Spleen (tissue), 11 donors: ENCODE measurements at regions not wholly inside any gene's neighbourhood (a gene's known extent, or its start where the extent isn't known, plus 50 kb on each side); places are given as distances from the start of the nearest gene placed in this dataset.

ENCODE experiments used
- DNase-seq: peaks from one replicate; pipeline ENCODE4 v3.0.0-alpha.2; 2020
- H3K27ac ChIP-seq, 8 donors: fragments of 200-600 bp; sonication (generic) in 7 of 8; 1 replicate in 4 of 8; 2 replicates in 4 of 8; pipeline versions ENCODE4 v1.5.0 to v1.8.0; 2016 to 2021; ENCODE audit warnings: inconsistent platforms in 4 of 8, mild to moderate bottlenecking in 4 of 8, moderate library complexity in 1 of 8
- H3K27me3 ChIP-seq, 7 donors: fragments of 200-600 bp; sonication (generic) in 6 of 7; replicated peaks in 1 of 7; 1 replicate in 4 of 7; 2 replicates in 3 of 7; pipeline versions ENCODE4 v1.5.0 to v1.8.0; 2016 to 2021; ENCODE audit warnings: inconsistent platforms in 3 of 7, mild to moderate bottlenecking in 1 of 7
- H3K36me3 ChIP-seq, 6 donors: fragments of 200-600 bp; sonication (generic) in 5 of 6; 1 replicate in 4 of 6; 2 replicates in 2 of 6; pipeline versions ENCODE4 v1.5.0 to v1.8.0; 2016 to 2021; ENCODE audit warnings: inconsistent platforms in 2 of 6
- H3K4me1 ChIP-seq, 6 donors: fragments of 200-600 bp; sonication (generic) in 5 of 6; 1 replicate in 3 of 6; 2 replicates in 3 of 6; pipeline versions ENCODE4 v1.5.0 to v1.8.0; 2016 to 2021; ENCODE audit warnings: inconsistent platforms in 3 of 6
- H3K4me3 ChIP-seq, 8 donors: fragments of 200-600 bp; sonication (generic) in 7 of 8; 1 replicate in 4 of 8; 2 replicates in 4 of 8; pipeline versions ENCODE4 v1.5.0 to v1.8.0; 2016 to 2021; ENCODE audit warnings: inconsistent platforms in 4 of 8, mild to moderate bottlenecking in 4 of 8, moderate library complexity in 2 of 8
- H3K9me3 ChIP-seq, 8 donors: fragments of 200-600 bp; sonication (generic) in 7 of 8; 1 replicate in 4 of 8; 2 replicates in 4 of 8; pipeline versions ENCODE4 v1.5.0 to v1.8.0; 2016 to 2021; ENCODE audit warnings: inconsistent platforms in 4 of 8
- CTCF ChIP-seq, 11 experiments: fragments of 200-600 bp in 7 of 11; fragments of 450-650 bp in 4 of 11; sonication (generic) in 4 of 11; IDR thresholded peaks in 8 of 11; conservative IDR thresholded peaks in 3 of 11; 1 replicate in 7 of 11; 2 replicates in 4 of 11; pipeline versions ENCODE4 v1.4.0 to v1.8.0; 2016 to 2021; ENCODE audit warnings: antibody characterized with exemption in 11 of 11, inconsistent platforms in 4 of 11, mild to moderate bottlenecking in 1 of 11
- POLR2A ChIP-seq, 3 donors: fragments of 450-650 bp; IDR thresholded peaks; one replicate each; pipeline ENCODE4 v1.5.1; 2017; ENCODE audit warnings: antibody characterized with exemption in 3 of 3, mild to moderate bottlenecking in 1 of 3
- POLR2AphosphoS5 ChIP-seq, 3 donors: sonication (generic); formaldehyde crosslinking; IDR thresholded peaks; one replicate each; pipeline ENCODE4 v1.5.1; 2017; ENCODE audit warnings: antibody characterized with exemption in 3 of 3
- WGBS, 5 donors: extraction: QIAGEN DNeasy Blood & Tissue Kit in 3 of 5; methylation state at CpG; one replicate each; pipeline versions ENCODE4 v1.1.5 to v1.1.7; 2013 to 2018; 5-methylcytosine and 5-hydroxymethylcytosine counted together
- intact Hi-C: fragments of 100-400 bp; cut with DNase I; formaldehyde crosslinking; loops from one replicate; pipeline ENCODE4 v1.15.0; 2023; ENCODE audit warnings: low total_unique reads
- donor health status: healthy with polysubstance abuse.
- donor health status: DM: no; HTN: no; CAD: no; lungs with moderate emphysema.
- donor health status: DM: no; HTN: no; CAD: no.
- donor health status: Bipolar disorder and iron deficiency.
- donor health status: healthy.
- donor health status: DM: no; HTN: no; CAD: no.
- donor health status: DM: yes; HTN: yes; CAD: no.

GRCh38 chr2:14350856-14351255 is 281.7 kb upstream of the LRATD1 start:
- Histone ChIP-seq H3K27ac (no peak overlapping the region), H3K4me3 (no peak overlapping the region), H3K27me3 (no peaks in the 10 kb centered on the region), H3K4me1 (no peaks in the 10 kb centered on the region), H3K9me3 (peaks cover 0 to 4% (median 0%) of the 10 kb centered on the region in 8 donors), H3K36me3 (no peaks in the 10 kb centered on the region)
- intact Hi-C loops, result no loop called here
- DNase-seq, result no peak
- TF ChIP-seq CTCF (IDR thresholded peaks at IDR 0.05 in 8 of 11, conservative IDR thresholded peaks at IDR 0.05 in 3 of 11), result no peak
- no peak for TF ChIP-seq POLR2AphosphoS5 (IDR thresholded peaks at IDR 0.05)
- no peak for TF ChIP-seq POLR2A (IDR thresholded peaks at IDR 0.05)

GRCh38 chr2:14352067-14352466 is 280.4 kb upstream of the LRATD1 start:
- Histone ChIP-seq H3K36me3 (no peaks in the 10 kb centered on the region), H3K9me3 (peaks cover 0 to 4% (median 0%) of the 10 kb centered on the region in 8 donors), H3K27me3 (no peaks in the 10 kb centered on the region), H3K4me1 (no peaks in the 10 kb centered on the region), H3K27ac (no peak overlapping the region), H3K4me3 (no peak overlapping the region)
- DNase-seq, result no peak
- TF ChIP-seq POLR2A (IDR thresholded peaks at IDR 0.05) (no peak), CTCF (IDR thresholded peaks at IDR 0.05 in 8 of 11, conservative IDR thresholded peaks at IDR 0.05 in 3 of 11) (no peak), POLR2AphosphoS5 (IDR thresholded peaks at IDR 0.05) (no peak)
- intact Hi-C loops, result no loop called here

GRCh38 chr2:14354231-14354630 is 278.3 kb upstream of the LRATD1 start:
- H3K27ac ChIP-seq, result no peak overlapping the region
- no peaks in the 10 kb centered on the region for H3K9me3 ChIP-seq
- intact Hi-C loops, result no loop called here
- H3K4me3 ChIP-seq, result no peak overlapping the region
- no peaks in the 10 kb centered on the region for H3K4me1 ChIP-seq
- H3K36me3 ChIP-seq, result no peaks in the 10 kb centered on the region
- DNase-seq, result no peak
- H3K27me3 ChIP-seq, result no peaks in the 10 kb centered on the region
- 66 to 88% (median 74%) methylated on average over 3 of the region's 3 CpGs for WGBS, 5 donors
- TF ChIP-seq CTCF (IDR thresholded peaks at IDR 0.05 in 8 of 11, conservative IDR thresholded peaks at IDR 0.05 in 3 of 11), result no peak
- TF ChIP-seq POLR2A (IDR thresholded peaks at IDR 0.05), result no peak
- TF ChIP-seq POLR2AphosphoS5 (IDR thresholded peaks at IDR 0.05), result no peak

- no peaks in the 10 kb centered on the region for H3K27me3 ChIP-seq
- WGBS, 5 donors, result 72 to 98% (median 84%) methylated on average over 2 of the region's 2 CpGs
- H3K27ac ChIP-seq, result no peak overlapping the region
- intact Hi-C loops, result no loop called here
- no peaks in the 10 kb centered on the region for H3K36me3 ChIP-seq
- no peak for DNase-seq
- TF ChIP-seq POLR2A (IDR thresholded peaks at IDR 0.05), result no peak
- no peak for TF ChIP-seq CTCF (IDR thresholded peaks at IDR 0.05 in 8 of 11, conservative IDR thresholded peaks at IDR 0.05 in 3 of 11)
- no peak for TF ChIP-seq POLR2AphosphoS5 (IDR thresholded peaks at IDR 0.05)
- H3K4me1 ChIP-seq, result no peaks in the 10 kb centered on the region
- H3K4me3 ChIP-seq, result no peak overlapping the region
- no peaks in the 10 kb centered on the region for H3K9me3 ChIP-seq
These were observed 277.4 kb upstream of the LRATD1 start for GRCh38 chr2:14355102-14355501.
